Medulla oblongata (tissue), 1 donor: ENCODE measurements at regions not wholly inside any gene's neighbourhood (a gene's known extent, or its start where the extent isn't known, plus 50 kb on each side); places are given as distances from the start of the nearest gene placed in this dataset.
A peak's percentile ranks its signal among the peaks of the same experiment; 100 is the strongest.

ENCODE experiments used
- DNase-seq: peaks from one replicate; pipeline ENCODE4 v3.0.0-alpha.2; 2015; ENCODE audit errors: extremely low spot score

- no peak for DNase-seq
Measured at GRCh38 chr13:82822935-82823334, 1059.3 kb downstream of the SLITRK1 start.

- no peak for DNase-seq
Measured at GRCh38 chr13:82817133-82817532, 1065.1 kb downstream of the SLITRK1 start.

- no peak for DNase-seq
Measured at GRCh38 chr13:82815791-82816190, 1066.5 kb downstream of the SLITRK1 start.

- DNase-seq, result no peak
Measured at GRCh38 chr13:82803341-82803740, 1078.9 kb downstream of the SLITRK1 start.

- DNase-seq, result no peak
Measured at GRCh38 chr13:82802528-82802927, 1079.7 kb downstream of the SLITRK1 start.

GRCh38 chr13:82800391-82800790 is 1081.9 kb downstream of the SLITRK1 start:
- DNase-seq, result no peak

GRCh38 chr13:82797876-82798275 is 1084.4 kb downstream of the SLITRK1 start:
- peak; percentile 33 for DNase-seq

- no peak for DNase-seq
Measured at GRCh38 chr13:82791035-82791434, 1091.2 kb downstream of the SLITRK1 start.

- no peak for DNase-seq
Measured at GRCh38 chr13:82772816-82773215, 1109.5 kb downstream of the SLITRK1 start.

- no peak for DNase-seq
Measured at GRCh38 chr13:82766732-82767321, 1115.4 kb downstream of the SLITRK1 start.

- DNase-seq, result peak; percentile 10
Measured at GRCh38 chr13:82758044-82758443, 1124.2 kb downstream of the SLITRK1 start.

- DNase-seq, result no peak
Measured at GRCh38 chr13:82751206-82751605, 1131.1 kb downstream of the SLITRK1 start.

- no peak for DNase-seq
Measured at GRCh38 chr13:82749551-82749950, 1132.7 kb downstream of the SLITRK1 start.

- no peak for DNase-seq
Measured at GRCh38 chr13:82747958-82748357, 1134.3 kb downstream of the SLITRK1 start.

- DNase-seq, result no peak
Measured at GRCh38 chr13:82747291-82747690, 1135.0 kb downstream of the SLITRK1 start.

GRCh38 chr13:82740442-82740841 is 1141.8 kb downstream of the SLITRK1 start:
- DNase-seq, result no peak

- no peak for DNase-seq
Measured at GRCh38 chr13:82739881-82740280, 1142.4 kb downstream of the SLITRK1 start.

- no peak for DNase-seq
Measured at GRCh38 chr13:82729401-82729800, 1152.9 kb downstream of the SLITRK1 start.

GRCh38 chr13:82720986-82721385 is 1161.3 kb downstream of the SLITRK1 start:
- DNase-seq, result no peak

- DNase-seq, result no peak
Measured at GRCh38 chr13:82719987-82720386, 1162.3 kb downstream of the SLITRK1 start.

GRCh38 chr13:82717249-82717648 is 1165.0 kb downstream of the SLITRK1 start:
- peak; percentile 82 for DNase-seq

GRCh38 chr13:82713687-82714405 is 1168.4 kb downstream of the SLITRK1 start:
- DNase-seq, result no peak

GRCh38 chr13:82702513-82702912 is 1179.8 kb downstream of the SLITRK1 start:
- no peak for DNase-seq

- DNase-seq, result no peak
Measured at GRCh38 chr13:82701020-82701419, 1181.3 kb downstream of the SLITRK1 start.
